K562 (cell line): ENCODE measurements at regions not wholly inside any gene's neighbourhood (a gene's known extent, or its start where the extent isn't known, plus 50 kb on each side); places are given as distances from the start of the nearest gene placed in this dataset.
A peak's percentile ranks its signal among the peaks of the same experiment; 100 is the strongest.

ENCODE experiments used
- CHD7 ChIP-seq: fragments of 200-600 bp; sonication (generic); IDR thresholded peaks from one replicate; pipeline ENCODE4 v1.6.1; 2012; ENCODE audit warnings: mild to moderate bottlenecking, low read depth, low read length, inconsistent platforms
- EP400 ChIP-seq: fragments of 450-650 bp; IDR thresholded peaks from 2 replicates; pipeline ENCODE4 v1.6.1; 2017; ENCODE audit warnings: antibody characterized with exemption, mild to moderate bottlenecking, moderate library complexity
- FIP1L1 ChIP-seq: fragments of 200-400 bp; formaldehyde crosslinking; IDR thresholded peaks from 2 replicates; pipeline ENCODE4 v1.6.1; 2018; ENCODE audit warnings: mild to moderate bottlenecking, low read depth, low read length; ENCODE audit not compliant: poor library complexity, severe bottlenecking
- SLC30A9 ChIP-seq: fragments of 250-450 bp; sonication (Bioruptor Pico); IDR thresholded peaks from 2 replicates; pipeline ENCODE4 v1.8.0; 2022; ENCODE audit warnings: mild to moderate bottlenecking, moderate library complexity
- XRCC3 ChIP-seq: fragments of 450-650 bp; IDR thresholded peaks from 2 replicates; pipeline ENCODE4 v1.6.1; 2017; ENCODE audit warnings: mild to moderate bottlenecking, moderate library complexity
- ZZZ3 ChIP-seq: fragments of 450-650 bp; IDR thresholded peaks from 2 replicates; pipeline ENCODE4 v1.6.1; 2016; ENCODE audit warnings: antibody characterized with exemption, mild to moderate bottlenecking, moderate library complexity

GRCh38 chr21:35400233-35400939 lies 351.3 kb upstream of the RUNX1 start (continued):
- TF ChIP-seq CHD7 (no peak), ZZZ3 (no peak), SLC30A9 (CRISPR knock-in tag) (no peak), EP400 (peak; percentile 51; the same call in 1 of the 2 replicates), FIP1L1 (no peak), XRCC3 (no peak)
